Retinal pigment epithelial cell (primary cell): ENCODE measurements at regions not wholly inside any gene's neighbourhood (a gene's known extent, or its start where the extent isn't known, plus 50 kb on each side); places are given as distances from the start of the nearest gene placed in this dataset.

Experiments
- DNase-seq: peaks from one replicate; pipeline ENCODE4 v3.0.0-alpha.2; 2010; ENCODE audit warnings: low read depth
- H3K4me3 ChIP-seq: 2 replicates; pipeline ENCODE4 v1.5.1; 2011; ENCODE audit warnings: mild to moderate bottlenecking, low read length, control low read depth, moderate library complexity
- TF ChIP-seq, protein P1 (sequence below): conservative IDR thresholded peaks from 2 replicates; pipeline ENCODE4 v1.5.1; 2011; ENCODE audit warnings: low read depth, low read length, control low read depth, inconsistent platforms

DNA sequence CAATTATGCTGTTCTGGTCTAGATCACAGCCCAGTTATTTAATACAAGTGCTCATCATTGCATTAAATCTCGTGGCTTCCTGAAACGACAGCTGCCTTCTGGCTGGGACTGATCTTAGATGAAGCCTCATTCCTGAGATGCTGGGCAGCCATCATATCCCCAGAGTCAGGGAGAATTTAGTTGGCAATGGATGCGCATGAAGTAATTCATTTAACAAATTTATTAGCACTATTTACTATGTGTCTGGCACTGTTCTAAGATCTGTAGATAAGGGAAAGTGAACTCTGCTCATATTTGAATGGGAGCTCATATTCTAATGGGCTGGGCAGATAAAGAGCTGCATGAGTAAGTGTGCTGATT lies 244.7 kb downstream of the KCNS3 start:
- TF ChIP-seq, protein P1, sequence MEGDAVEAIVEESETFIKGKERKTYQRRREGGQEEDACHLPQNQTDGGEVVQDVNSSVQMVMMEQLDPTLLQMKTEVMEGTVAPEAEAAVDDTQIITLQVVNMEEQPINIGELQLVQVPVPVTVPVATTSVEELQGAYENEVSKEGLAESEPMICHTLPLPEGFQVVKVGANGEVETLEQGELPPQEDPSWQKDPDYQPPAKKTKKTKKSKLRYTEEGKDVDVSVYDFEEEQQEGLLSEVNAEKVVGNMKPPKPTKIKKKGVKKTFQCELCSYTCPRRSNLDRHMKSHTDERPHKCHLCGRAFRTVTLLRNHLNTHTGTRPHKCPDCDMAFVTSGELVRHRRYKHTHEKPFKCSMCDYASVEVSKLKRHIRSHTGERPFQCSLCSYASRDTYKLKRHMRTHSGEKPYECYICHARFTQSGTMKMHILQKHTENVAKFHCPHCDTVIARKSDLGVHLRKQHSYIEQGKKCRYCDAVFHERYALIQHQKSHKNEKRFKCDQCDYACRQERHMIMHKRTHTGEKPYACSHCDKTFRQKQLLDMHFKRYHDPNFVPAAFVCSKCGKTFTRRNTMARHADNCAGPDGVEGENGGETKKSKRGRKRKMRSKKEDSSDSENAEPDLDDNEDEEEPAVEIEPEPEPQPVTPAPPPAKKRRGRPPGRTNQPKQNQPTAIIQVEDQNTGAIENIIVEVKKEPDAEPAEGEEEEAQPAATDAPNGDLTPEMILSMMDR: no peak
- H3K4me3 ChIP-seq: no peak overlapping the region
- DNase-seq: no peak

DNA sequence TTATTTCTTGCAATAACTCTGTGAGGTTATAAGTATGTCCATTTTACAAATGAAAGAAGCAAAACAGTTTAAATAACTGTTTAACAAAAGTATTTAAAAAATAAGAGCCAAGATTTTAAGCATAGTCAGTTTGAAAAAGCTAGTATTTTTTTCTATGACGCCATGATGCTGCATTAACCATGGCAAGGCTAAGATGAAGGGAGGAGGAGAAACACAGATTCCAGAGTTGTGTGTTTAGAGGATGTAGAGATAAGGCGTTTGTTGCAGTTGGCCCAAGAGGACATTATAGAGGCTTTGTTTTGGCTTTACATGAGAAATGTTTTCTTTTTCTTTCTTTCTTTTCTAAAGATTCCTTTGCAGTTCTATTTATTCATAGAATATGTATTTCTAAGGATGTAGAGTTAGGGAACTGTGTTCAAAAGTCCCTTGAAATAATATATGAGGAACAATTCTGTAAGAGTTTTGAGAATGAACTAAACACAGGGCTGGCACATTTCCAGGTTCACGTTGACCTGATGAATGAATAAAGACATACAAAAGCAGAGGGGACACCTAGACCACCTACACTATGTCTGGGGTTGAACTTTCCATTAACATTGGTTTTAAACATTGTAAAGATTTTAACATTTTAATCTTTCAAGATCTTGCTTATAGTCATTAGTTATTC lies 244.2 kb downstream of the KCNS3 start:
- TF ChIP-seq, protein P1: no peak
- DNase-seq: no peak

DNA sequence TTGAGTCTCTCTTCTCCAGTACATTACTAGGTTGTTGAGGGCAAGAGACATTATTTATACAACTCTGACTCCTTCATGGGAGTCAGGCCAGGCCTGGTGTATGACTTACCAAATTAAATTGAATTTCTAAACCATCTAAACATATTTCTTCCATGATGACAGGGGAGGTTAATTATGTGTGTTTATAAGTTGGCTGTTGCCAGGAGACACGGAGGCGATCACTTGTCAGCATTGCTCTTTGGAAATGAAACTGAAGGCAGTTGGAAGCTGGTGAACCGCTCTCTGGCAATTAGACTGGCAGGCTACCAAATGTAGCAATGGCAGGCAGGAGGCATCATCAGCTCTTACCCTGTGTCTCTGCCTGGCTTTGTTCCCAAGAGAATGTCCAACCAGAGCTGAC lies 241.4 kb downstream of the KCNS3 start:
- no peak for DNase-seq
- no peak overlapping the region for H3K4me3 ChIP-seq
- TF ChIP-seq, protein P1: no peak

More for the DNA sequence above, 244.2 kb downstream of the KCNS3 start:
- no peak overlapping the region for H3K4me3 ChIP-seq

DNA sequence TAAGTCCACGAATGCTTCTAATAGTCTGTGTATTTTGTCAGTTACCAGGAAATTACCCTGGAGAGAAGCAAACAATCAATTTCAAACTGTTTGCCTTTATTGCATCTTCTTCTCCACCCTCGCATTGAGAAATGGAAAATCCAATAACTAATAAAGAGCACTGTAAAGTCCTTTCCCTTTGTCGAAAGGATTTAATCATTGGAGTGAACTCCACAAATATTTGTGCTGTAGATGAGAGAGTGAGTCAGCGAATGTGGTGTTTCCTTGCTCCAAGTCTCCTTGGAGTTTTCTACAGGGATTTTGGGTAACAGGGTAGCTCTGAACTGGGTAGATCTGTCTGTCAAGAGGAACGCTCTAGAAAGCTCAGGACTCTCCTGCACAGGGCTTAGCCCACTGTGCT lies 240.2 kb downstream of the KCNS3 start:
- no peak for DNase-seq
- H3K4me3 ChIP-seq: no peak overlapping the region
- TF ChIP-seq, protein P1: no peak

DNA sequence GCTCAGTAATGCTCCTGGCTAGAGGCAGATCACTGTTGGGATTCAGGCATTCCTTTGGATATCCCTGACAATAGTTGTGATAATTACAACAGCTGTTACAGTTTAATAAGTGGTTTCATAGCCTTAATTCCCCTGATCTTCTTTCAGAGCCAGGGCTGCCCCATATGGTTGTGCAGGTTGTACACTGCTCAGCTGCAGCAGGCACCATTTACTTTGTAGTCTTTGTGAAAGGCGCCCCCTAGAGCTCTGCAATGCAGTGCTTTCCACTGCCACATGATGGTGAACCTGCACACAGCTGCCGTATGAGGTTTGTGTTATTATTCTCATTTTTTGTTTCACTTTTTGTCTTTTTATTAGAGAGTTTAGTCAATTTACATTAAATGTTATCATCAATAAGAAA lies 239.1 kb downstream of the KCNS3 start:
- H3K4me3 ChIP-seq: no peak overlapping the region
- no peak for DNase-seq
- TF ChIP-seq, protein P1: peak; percentile 56

DNA sequence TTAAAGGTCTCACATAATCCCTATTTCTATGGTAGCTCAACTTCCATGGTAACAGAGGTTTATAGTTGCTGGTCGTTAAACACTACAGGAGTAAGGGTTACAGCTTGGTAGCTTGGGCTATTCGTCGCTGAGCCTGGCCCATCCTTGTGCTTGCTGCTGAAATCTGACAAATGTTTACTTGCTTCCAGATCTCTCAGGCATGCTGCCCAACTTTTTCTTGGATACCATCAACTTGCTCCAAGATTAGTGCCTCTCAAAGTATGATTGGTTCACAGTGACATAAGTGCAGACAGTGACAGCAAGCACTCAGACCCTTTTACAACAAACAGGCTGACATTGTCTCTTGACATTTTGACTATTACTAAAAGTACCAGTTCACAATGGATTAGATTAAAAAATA lies 231.8 kb downstream of the KCNS3 start:
- DNase-seq: no peak
- TF ChIP-seq, protein P1: no peak
- H3K4me3 ChIP-seq: no peak overlapping the region

DNA sequence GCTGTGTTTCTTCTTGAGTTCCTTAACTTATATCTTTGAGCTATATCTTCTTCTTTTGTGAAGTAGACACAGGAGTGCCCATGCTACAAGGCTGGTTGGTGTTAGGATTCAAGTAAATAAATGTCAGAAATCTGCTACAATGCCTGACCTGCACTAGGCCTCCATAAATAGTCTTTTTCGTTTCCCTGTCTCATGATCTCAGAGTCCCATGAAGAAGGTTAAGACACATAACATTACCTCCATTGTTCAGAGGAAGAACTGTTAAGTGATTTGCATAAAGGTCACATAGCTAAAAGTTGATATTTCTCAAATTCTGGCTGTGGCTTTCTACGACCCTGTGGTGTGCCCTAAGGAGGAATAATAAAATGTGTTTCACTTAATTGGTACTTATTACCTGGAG lies 228.4 kb downstream of the KCNS3 start:
- no peak for DNase-seq
- no peak overlapping the region for H3K4me3 ChIP-seq
- TF ChIP-seq, protein P1: no peak
